Nephron progenitor cell (in vitro differentiated cells): ENCODE measurements at regions not wholly inside any gene's neighbourhood (a gene's known extent, or its start where the extent isn't known, plus 50 kb on each side); places are given as distances from the start of the nearest gene placed in this dataset.

Experiments
- DNase-seq: peaks from one replicate; pipeline ENCODE4 v3.0.0; 2021
- H3K27ac Mint-ChIP-seq: 2 replicates; pipeline ENCODE4 v1.8.0; 2021; ENCODE audit warnings: mild to moderate bottlenecking, moderate library complexity, mixed read lengths
- H3K27me3 Mint-ChIP-seq: 2 replicates; pipeline ENCODE4 v1.8.0; 2021; ENCODE audit warnings: mild to moderate bottlenecking, low read depth, mixed read lengths; ENCODE audit not compliant: poor library complexity
- H3K36me3 Mint-ChIP-seq: 2 replicates; pipeline ENCODE4 v1.8.0; 2021; ENCODE audit warnings: low read depth, mixed read lengths
- H3K4me1 Mint-ChIP-seq: 2 replicates; pipeline ENCODE4 v1.8.0; 2021; ENCODE audit warnings: mixed read lengths
- H3K4me3 Mint-ChIP-seq: 2 replicates; pipeline ENCODE4 v1.8.0; 2021; ENCODE audit warnings: mild to moderate bottlenecking, moderate library complexity, mixed read lengths
- H3K9me3 Mint-ChIP-seq: 2 replicates; pipeline ENCODE4 v1.8.0; 2021; ENCODE audit warnings: mild to moderate bottlenecking, moderate library complexity, mixed read lengths
- CTCF ChIP-seq: fragments of 200-600 bp; sonication (generic); IDR thresholded peaks from 2 replicates; pipeline ENCODE4 v1.5.0; 2021; ENCODE audit warnings: antibody characterized with exemption

- no peaks in the 10 kb centered on the region for H3K27me3 Mint-ChIP-seq
- TF ChIP-seq CTCF: no peak
- peak overlapping the region; percentile 55 for H3K27ac Mint-ChIP-seq
- no peak for DNase-seq
- H3K4me1 Mint-ChIP-seq: peaks cover 13% of the 10 kb centered on the region
- no peak overlapping the region for H3K4me3 Mint-ChIP-seq
- H3K36me3 Mint-ChIP-seq: no peaks in the 10 kb centered on the region
- no peaks in the 10 kb centered on the region for H3K9me3 Mint-ChIP-seq
These were observed 220.9 kb upstream of the CDC14C start for GRCh38 chr7:48703466-48703865.

GRCh38 chr7:48708122-48708521, 216.2 kb upstream of the CDC14C start:
- DNase-seq: no peak
- Mint-ChIP-seq H3K4me3 (no peak overlapping the region), H3K27me3 (no peaks in the 10 kb centered on the region), H3K27ac (peak overlapping the region; percentile 70), H3K36me3 (no peaks in the 10 kb centered on the region), H3K4me1 (peaks cover 28% of the 10 kb centered on the region), H3K9me3 (no peaks in the 10 kb centered on the region)
- TF ChIP-seq CTCF: no peak

GRCh38 chr7:48708635-48709034, 215.7 kb upstream of the CDC14C start:
- H3K4me3 Mint-ChIP-seq: peak overlapping the region; percentile 31
- peaks cover 28% of the 10 kb centered on the region for H3K4me1 Mint-ChIP-seq
- H3K27ac Mint-ChIP-seq: peak overlapping the region; percentile 70
- H3K9me3 Mint-ChIP-seq: no peaks in the 10 kb centered on the region
- peak; percentile 30 for DNase-seq
- no peaks in the 10 kb centered on the region for H3K27me3 Mint-ChIP-seq
- H3K36me3 Mint-ChIP-seq: no peaks in the 10 kb centered on the region
- no peak for TF ChIP-seq CTCF

- no peak overlapping the region for H3K27ac Mint-ChIP-seq
- DNase-seq: no peak
These were observed 213.4 kb upstream of the CDC14C start for GRCh38 chr7:48710995-48711394.

GRCh38 chr7:48718731-48719378, 205.5 kb upstream of the CDC14C start:
- Mint-ChIP-seq H3K27me3 (peaks cover 3% of the 10 kb centered on the region), H3K9me3 (no peaks in the 10 kb centered on the region), H3K36me3 (no peaks in the 10 kb centered on the region), H3K4me3 (no peak overlapping the region), H3K4me1 (no peaks in the 10 kb centered on the region), H3K27ac (no peak overlapping the region)
- no peak for TF ChIP-seq CTCF
- no peak for DNase-seq

More at GRCh38 chr7:48710995-48711394, 213.4 kb upstream of the CDC14C start:
- no peak overlapping the region for H3K4me3 Mint-ChIP-seq
- no peaks in the 10 kb centered on the region for H3K9me3 Mint-ChIP-seq
- H3K36me3 Mint-ChIP-seq: no peaks in the 10 kb centered on the region
- no peaks in the 10 kb centered on the region for H3K27me3 Mint-ChIP-seq
- H3K4me1 Mint-ChIP-seq: peaks cover 28% of the 10 kb centered on the region
- no peak for TF ChIP-seq CTCF

- no peak for TF ChIP-seq CTCF
- Mint-ChIP-seq H3K27me3 (peaks cover 4% of the 10 kb centered on the region), H3K4me1 (peaks cover 3% of the 10 kb centered on the region), H3K9me3 (peaks cover 40% of the 10 kb centered on the region), H3K4me3 (no peak overlapping the region), H3K27ac (no peak overlapping the region), H3K36me3 (peaks cover 9% of the 10 kb centered on the region)
- DNase-seq: no peak
These were observed 195.5 kb upstream of the CDC14C start for GRCh38 chr7:48728799-48729198.
